Adrenal gland (tissue), 9 donors: ENCODE measurements at regions not wholly inside any gene's neighbourhood (a gene's known extent, or its start where the extent isn't known, plus 50 kb on each side); places are given as distances from the start of the nearest gene placed in this dataset.

Experiments used
- DNase-seq, 7 donors: peaks; one replicate each; pipeline ENCODE4 v3.0.0-alpha.2; 2019 to 2020
- H3K27ac ChIP-seq, 5 donors: fragments of 200-600 bp; sonication (generic) in 4 of 5; 1 replicate in 3 of 5; 2 replicates in 2 of 5; pipeline versions ENCODE4 v1.5.1 to v1.8.0; 2016 to 2020; ENCODE audit warnings: mild to moderate bottlenecking in 1 of 5
- H3K27me3 ChIP-seq: fragments of 200-600 bp; 2 replicates; pipeline ENCODE4 v1.8.0; 2021
- H3K36me3 ChIP-seq, 2 donors: fragments of 200-600 bp; replicated peaks in 1 of 2; 1 replicate in 1 of 2; 2 replicates in 1 of 2; pipeline versions ENCODE4 v1.5.1 to v1.8.0; 2018 to 2022
- H3K4me1 ChIP-seq, 2 donors: fragments of 200-600 bp; replicated peaks in 1 of 2; 1 replicate in 1 of 2; 2 replicates in 1 of 2; pipeline versions ENCODE4 v1.5.1 to v1.8.0; 2018 to 2021
- H3K4me3 ChIP-seq, 4 donors: fragments of 200-600 bp; sonication (generic) in 3 of 4; one replicate each; pipeline ENCODE4 v1.5.1; 2016 to 2018
- H3K9me3 ChIP-seq, 3 donors: fragments of 200-600 bp; sonication (generic) in 1 of 3; replicated peaks in 1 of 3; 1 replicate in 2 of 3; 2 replicates in 1 of 3; pipeline versions ENCODE4 v1.5.1 to v1.8.0; 2016 to 2021
- CTCF ChIP-seq, 6 experiments: fragments of 450-650 bp in 4 of 6; fragments of 200-600 bp in 2 of 6; sonication (generic) in 1 of 6; IDR thresholded peaks; 1 replicate in 5 of 6; 2 replicates in 1 of 6; pipeline versions ENCODE4 v1.5.1 to v1.8.0; 2016 to 2021; ENCODE audit warnings: antibody characterized with exemption in 6 of 6, mild to moderate bottlenecking in 2 of 6, moderate library complexity in 1 of 6
- POLR2A ChIP-seq, 2 donors: fragments of 450-650 bp; IDR thresholded peaks; one replicate each; pipeline ENCODE4 v1.6.1; 2017; ENCODE audit warnings: antibody characterized with exemption in 2 of 2, mild to moderate bottlenecking in 2 of 2, moderate library complexity in 1 of 2
- WGBS, 4 donors: extraction: QIAGEN DNeasy Blood & Tissue Kit in 2 of 4; methylation state at CpG; one replicate each; pipeline versions ENCODE4 v1.1.5 to v1.1.7; 2013 to 2017; 5-methylcytosine and 5-hydroxymethylcytosine counted together
- intact Hi-C, 2 donors: fragments of 100-400 bp; cut with DNase I; formaldehyde crosslinking; loops; one replicate each; pipeline versions ENCODE4 v1.14.1 to v1.15.0; 2022 to 2023
- donor health status: healthy with polysubstance abuse.
- donor health status: Bipolar disorder and iron deficiency.
- donor health status: DM: yes; HTN: yes; CAD: no.
- donor health status: DM: no; HTN: no; CAD: no.
- donor health status: DM: no; HTN: no; CAD: no.

- intact Hi-C loops = no loop called here
Measured at GRCh38 chr10:124346831-124347230, 71.9 kb downstream of the OAT start.

GRCh38 chr10:124345521-124345920 is 73.2 kb downstream of the OAT start:
- Histone ChIP-seq H3K9me3 (no peaks in the 10 kb centered on the region), H3K36me3 (no peaks in the 10 kb centered on the region), H3K4me1 (peaks cover 0 to 4% of the 10 kb centered on the region in 2 donors), H3K4me3 (no peak overlapping the region), H3K27me3 (no peaks in the 10 kb centered on the region), H3K27ac (no peak overlapping the region)
- 87 to 92% (median 91%) methylated on average over 4 to 8 of the region's 8 CpGs for WGBS, 4 donors
- no peak for DNase-seq
- intact Hi-C loops = no loop called here
- TF ChIP-seq CTCF (IDR thresholded peaks at IDR 0.05) (no peak), POLR2A (IDR thresholded peaks at IDR 0.05) (no peak)

More at GRCh38 chr10:124346831-124347230, 71.9 kb downstream of the OAT start:
- H3K4me1 ChIP-seq = no peaks in the 10 kb centered on the region
- no peak for DNase-seq
- H3K27me3 ChIP-seq = no peaks in the 10 kb centered on the region
- H3K9me3 ChIP-seq = no peaks in the 10 kb centered on the region
- no peak overlapping the region for H3K27ac ChIP-seq
- no peak overlapping the region for H3K4me3 ChIP-seq
- TF ChIP-seq POLR2A (IDR thresholded peaks at IDR 0.05) (no peak), CTCF (IDR thresholded peaks at IDR 0.05) (no peak)
- no peaks in the 10 kb centered on the region for H3K36me3 ChIP-seq
- 55 to 94% (median 89%) methylated on average over 4 to 8 of the region's 8 CpGs for WGBS, 4 donors

GRCh38 chr10:124344931-124345330 is 73.8 kb downstream of the OAT start:
- DNase-seq = no peak
- Histone ChIP-seq H3K27ac (no peak overlapping the region), H3K9me3 (no peaks in the 10 kb centered on the region), H3K27me3 (no peaks in the 10 kb centered on the region), H3K4me1 (peaks cover 0 to 5% of the 10 kb centered on the region in 2 donors), H3K36me3 (no peaks in the 10 kb centered on the region), H3K4me3 (no peak overlapping the region)
- TF ChIP-seq CTCF (IDR thresholded peaks at IDR 0.05) (no peak), POLR2A (IDR thresholded peaks at IDR 0.05) (no peak)
- 56 to 89% (median 82%) methylated on average over 1 to 3 of the region's 3 CpGs for WGBS, 4 donors
- intact Hi-C loops = no loop called here

- intact Hi-C loops = no loop called here
- DNase-seq = no peak
- 88 to 92% (median 91%) methylated on average over 5 to 8 of the region's 8 CpGs for WGBS, 4 donors
- H3K4me3 ChIP-seq = no peak overlapping the region
- H3K36me3 ChIP-seq = no peaks in the 10 kb centered on the region
- TF ChIP-seq POLR2A (IDR thresholded peaks at IDR 0.05) (no peak), CTCF (IDR thresholded peaks at IDR 0.05) (no peak)
- H3K27ac ChIP-seq = no peak overlapping the region
- no peaks in the 10 kb centered on the region for H3K27me3 ChIP-seq
- no peaks in the 10 kb centered on the region for H3K9me3 ChIP-seq
- peaks cover 0 to 5% of the 10 kb centered on the region in 2 donors for H3K4me1 ChIP-seq
Measured at GRCh38 chr10:124344266-124344590, 74.5 kb downstream of the OAT start.
